Loucy (cell line): ENCODE measurements at regions not wholly inside any gene's neighbourhood (a gene's known extent, or its start where the extent isn't known, plus 50 kb on each side); places are given as distances from the start of the nearest gene placed in this dataset.

Experiments
- H2AFZ ChIP-seq: fragments of 200-600 bp; sonication (generic); 2 replicates; pipeline ENCODE4 v1.6.0; 2016; ENCODE audit warnings: antibody characterized with exemption, mild to moderate bottlenecking, low read length, moderate library complexity
- H3F3A ChIP-seq: fragments of 200-600 bp; 2 replicates; pipeline ENCODE4 v1.6.0; 2016; ENCODE audit warnings: antibody characterized with exemption, low read depth, mild to moderate bottlenecking
- H3K27me3 ChIP-seq: fragments of 200-600 bp; sonication (generic); 2 replicates; pipeline ENCODE4 v1.6.1; 2014; ENCODE audit warnings: low read length, mild to moderate bottlenecking; ENCODE audit not compliant: insufficient read depth, poor library complexity, severe bottlenecking
- H3K36me3 ChIP-seq: fragments of 200-600 bp; sonication (generic); 2 replicates; pipeline ENCODE4 v1.6.1; 2016; ENCODE audit warnings: low read length; ENCODE audit not compliant: insufficient read depth
- H3K4me1 ChIP-seq: fragments of 200-600 bp; sonication (generic); 2 replicates; pipeline ENCODE4 v1.5.1; 2014; ENCODE audit warnings: low read length, mild to moderate bottlenecking; ENCODE audit not compliant: insufficient read depth, poor library complexity, severe bottlenecking
- H3K4me2 ChIP-seq: fragments of 200-600 bp; sonication (generic); 2 replicates; pipeline ENCODE4 v1.6.0; 2014; ENCODE audit warnings: antibody characterized with exemption, low read length, low read depth, mild to moderate bottlenecking; ENCODE audit not compliant: poor library complexity, severe bottlenecking
- H3K4me3 ChIP-seq: fragments of 200-600 bp; sonication (generic); 2 replicates; pipeline ENCODE4 v1.5.1; 2014; ENCODE audit warnings: low read length, mild to moderate bottlenecking, mixed read lengths; ENCODE audit not compliant: poor library complexity, severe bottlenecking
- H3K79me2 ChIP-seq: fragments of 200-600 bp; sonication (generic); 2 replicates; pipeline ENCODE4 v1.6.1; 2014; ENCODE audit warnings: low read length; ENCODE audit not compliant: insufficient read depth
- H3K9ac ChIP-seq: fragments of 200-600 bp; sonication (generic); 2 replicates; pipeline ENCODE4 v1.6.0; 2014; ENCODE audit warnings: mild to moderate bottlenecking, low read depth, low read length, moderate library complexity; ENCODE audit not compliant: poor library complexity, severe bottlenecking
- H3K9me2 ChIP-seq: fragments of 200-600 bp; sonication (generic); replicated peaks from 2 replicates; pipeline ENCODE4 v1.6.1; 2016; ENCODE audit warnings: low read depth, low read length, mixed read lengths
- H3K9me3 ChIP-seq: fragments of 200-600 bp; sonication (generic); 2 replicates; pipeline ENCODE4 v1.6.1; 2014; ENCODE audit warnings: mild to moderate bottlenecking, antibody characterized with exemption, low read length, low read depth; ENCODE audit not compliant: insufficient read depth
- H4K20me1 ChIP-seq: fragments of 200-600 bp; sonication (generic); 2 replicates; pipeline ENCODE4 v1.6.0; 2014; ENCODE audit warnings: antibody characterized with exemption, low read length, mild to moderate bottlenecking; ENCODE audit not compliant: insufficient read depth, poor library complexity, severe bottlenecking
- EZH2phosphoT487 ChIP-seq: fragments of 200-600 bp; IDR thresholded peaks from 2 replicates; pipeline ENCODE4 v1.6.1; 2018; ENCODE audit warnings: antibody characterized with exemption, mild to moderate bottlenecking, moderate library complexity, borderline replicate concordance
- TF ChIP-seq, protein P1 (sequence below): fragments of 200-600 bp; sonication (generic); conservative IDR thresholded peaks from 2 replicates; pipeline ENCODE4 v1.5.1; 2014; ENCODE audit warnings: mild to moderate bottlenecking, antibody characterized with exemption, low read length

DNA sequence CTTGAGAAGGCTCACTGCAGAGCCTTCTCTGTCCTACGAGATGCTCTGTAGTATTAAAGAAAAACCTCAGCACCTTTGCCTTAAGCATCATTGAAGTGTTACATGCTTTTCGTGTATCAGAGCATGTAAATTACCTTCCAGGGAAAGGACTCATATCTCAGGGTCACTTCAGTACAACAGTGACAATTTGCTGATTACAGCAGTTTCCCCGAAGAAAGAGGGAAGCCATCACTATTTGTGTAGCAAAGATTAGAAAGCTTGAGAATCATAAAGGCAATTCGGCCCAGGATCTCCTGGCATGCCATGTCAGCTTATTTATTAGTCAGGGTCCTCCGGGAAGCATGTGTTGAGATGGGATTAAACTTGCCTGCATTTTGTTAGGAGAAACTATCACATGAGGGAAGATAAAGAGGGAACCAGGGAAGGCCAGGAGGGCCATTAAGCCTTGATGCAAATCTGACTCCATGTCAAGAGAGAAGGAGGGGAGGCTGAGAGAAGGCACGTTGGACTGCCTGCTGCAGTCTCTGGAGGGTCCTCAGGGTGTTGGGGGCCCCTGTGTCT, 55.2 kb upstream of the KCNJ6 start:
- Histone ChIP-seq H2AFZ (no peak overlapping the region), H3K9ac (no peak overlapping the region), H3K27me3 (no peaks in the 10 kb centered on the region), H4K20me1 (no peaks in the 10 kb centered on the region), H3K9me3 (no peaks in the 10 kb centered on the region), H3K4me2 (no peak overlapping the region), H3K79me2 (no peaks in the 10 kb centered on the region), H3K4me1 (no peaks in the 10 kb centered on the region), H3K4me3 (no peak overlapping the region), H3K9me2 (no peaks in the 10 kb centered on the region), H3F3A (no peaks in the 10 kb centered on the region), H3K36me3 (no peaks in the 10 kb centered on the region)
- TF ChIP-seq, protein P1, sequence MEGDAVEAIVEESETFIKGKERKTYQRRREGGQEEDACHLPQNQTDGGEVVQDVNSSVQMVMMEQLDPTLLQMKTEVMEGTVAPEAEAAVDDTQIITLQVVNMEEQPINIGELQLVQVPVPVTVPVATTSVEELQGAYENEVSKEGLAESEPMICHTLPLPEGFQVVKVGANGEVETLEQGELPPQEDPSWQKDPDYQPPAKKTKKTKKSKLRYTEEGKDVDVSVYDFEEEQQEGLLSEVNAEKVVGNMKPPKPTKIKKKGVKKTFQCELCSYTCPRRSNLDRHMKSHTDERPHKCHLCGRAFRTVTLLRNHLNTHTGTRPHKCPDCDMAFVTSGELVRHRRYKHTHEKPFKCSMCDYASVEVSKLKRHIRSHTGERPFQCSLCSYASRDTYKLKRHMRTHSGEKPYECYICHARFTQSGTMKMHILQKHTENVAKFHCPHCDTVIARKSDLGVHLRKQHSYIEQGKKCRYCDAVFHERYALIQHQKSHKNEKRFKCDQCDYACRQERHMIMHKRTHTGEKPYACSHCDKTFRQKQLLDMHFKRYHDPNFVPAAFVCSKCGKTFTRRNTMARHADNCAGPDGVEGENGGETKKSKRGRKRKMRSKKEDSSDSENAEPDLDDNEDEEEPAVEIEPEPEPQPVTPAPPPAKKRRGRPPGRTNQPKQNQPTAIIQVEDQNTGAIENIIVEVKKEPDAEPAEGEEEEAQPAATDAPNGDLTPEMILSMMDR, result no peak
- TF ChIP-seq EZH2phosphoT487, result no peak

GRCh38 chr21:37974081-37974480, 57.8 kb upstream of the KCNJ6 start:
- Histone ChIP-seq H3K4me3 (no peak overlapping the region), H3K36me3 (no peaks in the 10 kb centered on the region), H3K4me1 (no peaks in the 10 kb centered on the region), H4K20me1 (no peaks in the 10 kb centered on the region), H3K27me3 (no peaks in the 10 kb centered on the region), H3F3A (no peaks in the 10 kb centered on the region), H3K4me2 (no peak overlapping the region), H3K9me2 (no peaks in the 10 kb centered on the region), H3K9me3 (no peaks in the 10 kb centered on the region), H3K79me2 (no peaks in the 10 kb centered on the region), H2AFZ (no peak overlapping the region), H3K9ac (no peak overlapping the region)
- no peak for TF ChIP-seq EZH2phosphoT487
- TF ChIP-seq, protein P1, result no peak

GRCh38 chr21:37982496-37983318, 66.5 kb upstream of the KCNJ6 start:
- Histone ChIP-seq H3K79me2 (no peaks in the 10 kb centered on the region), H3K4me1 (peaks cover 9% of the 10 kb centered on the region), H3K27me3 (no peaks in the 10 kb centered on the region), H3K4me2 (no peak overlapping the region), H3K9ac (no peak overlapping the region), H3F3A (no peaks in the 10 kb centered on the region), H3K9me3 (no peaks in the 10 kb centered on the region), H3K4me3 (no peak overlapping the region), H2AFZ (no peak overlapping the region), H3K9me2 (no peaks in the 10 kb centered on the region), H3K36me3 (no peaks in the 10 kb centered on the region), H4K20me1 (no peaks in the 10 kb centered on the region)
- TF ChIP-seq, protein P1, result no peak
- TF ChIP-seq EZH2phosphoT487, result no peak
